T-cell (primary cell): ENCODE measurements at regions not wholly inside any gene's neighbourhood (a gene's known extent, or its start where the extent isn't known, plus 50 kb on each side); places are given as distances from the start of the nearest gene placed in this dataset.
A peak's percentile ranks its signal among the peaks of the same experiment; 100 is the strongest.

Experiments
- ATAC-seq, 4 experiments: fragments of 200-7000 bp in 3 of 4; fragments of 150-1000 bp in 1 of 4; cut with Tn5 transposase; replicated peaks in 1 of 4; 1 replicate in 3 of 4; 2 replicates in 1 of 4; pipeline ENCODE4 v1.10.0; 2021; ENCODE audit warnings: moderate library complexity in 3 of 4, mild to moderate bottlenecking in 2 of 4, moderate number of reproducible peaks in 1 of 4
- CTCF ChIA-PET, 2 donors: fragments of 300-600 bp; sonication (Branson Sonifier 250); formaldehyde crosslinking; loops; one replicate each; lab custom pipeline; 2022; ENCODE audit warnings: antibody characterized with exemption in 2 of 2; lab: Charles Lee
- POLR2A ChIA-PET, 2 donors: fragments of 300-600 bp; sonication (Branson Sonifier 250); formaldehyde crosslinking; loops; one replicate each; lab custom pipeline; 2022; ENCODE audit warnings: antibody characterized with exemption in 2 of 2; lab: Charles Lee
- DNase-seq, 35 experiments: peaks; one replicate each; pipeline versions ENCODE4 v3.0.0 to v3.0.0-alpha.2; 2013 to 2023
- H3K27ac ChIP-seq: one replicate; pipeline ENCODE4 v1.5.1; 2013; ENCODE audit warnings: low read length
- H3K27me3 ChIP-seq, 2 experiments: replicated peaks in 1 of 2; 1 replicate in 1 of 2; 2 replicates in 1 of 2; pipeline versions ENCODE4 v1.6.1 to v1.7.0; 2013; ENCODE audit warnings: low read length in 1 of 2, mixed read lengths in 1 of 2; ENCODE audit not compliant: control insufficient read depth in 2 of 2, insufficient read depth in 2 of 2; ENCODE audit errors: extremely low read depth in 1 of 2
- H3K36me3 ChIP-seq, 2 donors: 1 replicate in 1 of 2; 2 replicates in 1 of 2; pipeline versions ENCODE4 v1.6.1 to v1.7.0; 2013; ENCODE audit warnings: low read length in 1 of 2; ENCODE audit not compliant: control insufficient read depth in 2 of 2, insufficient read depth in 1 of 2; ENCODE audit errors: extremely low read depth in 1 of 2
- H3K4me1 ChIP-seq, 2 experiments: 1 replicate in 1 of 2; 2 replicates in 1 of 2; pipeline versions ENCODE4 v1.6.1 to v1.7.0; 2013; ENCODE audit warnings: low read length in 2 of 2, mixed read lengths in 1 of 2; ENCODE audit not compliant: insufficient read depth in 2 of 2, control insufficient read depth in 1 of 2; ENCODE audit errors: extremely low read depth in 1 of 2
- H3K4me3 ChIP-seq, 2 donors: 1 replicate in 1 of 2; 2 replicates in 1 of 2; pipeline versions ENCODE4 v1.5.1 to v1.7.0; 2013; ENCODE audit warnings: mild to moderate bottlenecking in 2 of 2, low read length in 1 of 2, moderate library complexity in 1 of 2; ENCODE audit not compliant: control insufficient read depth in 1 of 2; ENCODE audit errors: extremely low read depth in 1 of 2
- H3K9me3 ChIP-seq: 2 replicates; pipeline ENCODE4 v1.7.0; 2013
- H3K27ac Mint-ChIP-seq, 2 donors: one replicate each; pipeline ENCODE4 v1.8.0; 2020 to 2021; ENCODE audit warnings: mild to moderate bottlenecking in 2 of 2, mixed read lengths in 2 of 2
- H3K27me3 Mint-ChIP-seq, 2 donors: one replicate each; pipeline ENCODE4 v1.8.0; 2021 to 2022; ENCODE audit warnings: mixed read lengths in 2 of 2
- H3K36me3 Mint-ChIP-seq: one replicate; pipeline ENCODE4 v1.8.0; 2021; ENCODE audit warnings: mixed read lengths
- H3K4me1 Mint-ChIP-seq, 3 donors: one replicate each; pipeline ENCODE4 v1.8.0; 2020 to 2022; ENCODE audit warnings: mixed read lengths in 3 of 3, mild to moderate bottlenecking in 1 of 3
- H3K4me3 Mint-ChIP-seq, 3 donors: one replicate each; pipeline ENCODE4 v1.8.0; 2020 to 2022; ENCODE audit warnings: mild to moderate bottlenecking in 3 of 3, mixed read lengths in 3 of 3, moderate library complexity in 3 of 3
- H3K9me3 Mint-ChIP-seq, 3 donors: one replicate each; pipeline ENCODE4 v1.8.0; 2020 to 2022; ENCODE audit warnings: mixed read lengths in 3 of 3
- WGBS: methylation state at CpG from one replicate; pipeline ENCODE4 v1.1.5; 2013; ENCODE audit warnings: missing lambda C conversion rate; ENCODE audit not compliant: insufficient coverage; 5-methylcytosine and 5-hydroxymethylcytosine counted together

- Histone ChIP-seq H3K4me3 (no peak overlapping the region), H3K4me1 (peaks cover 17 to 35% of the 10 kb centered on the region in 2 experiments), H3K27me3 (peaks cover 0 to 20% of the 10 kb centered on the region in 2 experiments), H3K27ac (no peak overlapping the region), H3K9me3 (no peaks in the 10 kb centered on the region), H3K36me3 (no peaks in the 10 kb centered on the region)
- no peak for ATAC-seq
- ChIA-PET CTCF (no interaction called here), POLR2A (no interaction called here)
- H3K27ac Mint-ChIP-seq = no peak overlapping the region
- 90% methylated on average over 8 of the region's 11 CpGs for WGBS
- H3K4me3 Mint-ChIP-seq = no peak overlapping the region
- H3K36me3 Mint-ChIP-seq = no peaks in the 10 kb centered on the region
- DNase-seq = peak in 1 of 35 experiments; percentile 14
- H3K4me1 Mint-ChIP-seq = peaks cover 26 to 66% (median 40%) of the 10 kb centered on the region in 3 donors
- no peaks in the 10 kb centered on the region for H3K27me3 Mint-ChIP-seq
- H3K9me3 Mint-ChIP-seq = no peaks in the 10 kb centered on the region
These were observed 144.0 kb upstream of the TLE3 start for GRCh38 chr15:70241561-70242320.

GRCh38 chr15:70240820-70241430 lies 143.2 kb upstream of the TLE3 start:
- POLR2A ChIA-PET = no interaction called here
- H3K4me1 ChIP-seq = peaks cover 15 to 27% of the 10 kb centered on the region in 2 experiments
- Mint-ChIP-seq H3K4me3 (no peak overlapping the region), H3K27ac (no peak overlapping the region), H3K4me1 (peaks cover 24 to 61% (median 34%) of the 10 kb centered on the region in 3 donors), H3K9me3 (no peaks in the 10 kb centered on the region), H3K36me3 (no peaks in the 10 kb centered on the region), H3K27me3 (no peaks in the 10 kb centered on the region)
- no peak overlapping the region for H3K4me3 ChIP-seq
- H3K27me3 ChIP-seq = peaks cover 0 to 20% of the 10 kb centered on the region in 2 experiments
- 95% methylated on average over 6 of the region's 12 CpGs for WGBS
- DNase-seq (peak in 1 of 35 experiments; percentile 1), ATAC-seq (no peak)
- no peaks in the 10 kb centered on the region for H3K36me3 ChIP-seq
- CTCF ChIA-PET = no interaction called here
- H3K9me3 ChIP-seq = no peaks in the 10 kb centered on the region
- no peak overlapping the region for H3K27ac ChIP-seq

GRCh38 chr15:70240082-70240481 lies 142.4 kb upstream of the TLE3 start:
- peaks cover 16 to 25% of the 10 kb centered on the region in 2 experiments for H3K4me1 ChIP-seq
- H3K36me3 ChIP-seq = no peaks in the 10 kb centered on the region
- no peak overlapping the region for H3K4me3 Mint-ChIP-seq
- ChIA-PET POLR2A (no interaction called here), CTCF (no interaction called here)
- H3K36me3 Mint-ChIP-seq = no peaks in the 10 kb centered on the region
- H3K27me3 Mint-ChIP-seq = peaks cover 0 to 2% of the 10 kb centered on the region in 2 donors
- no peak overlapping the region for H3K27ac ChIP-seq
- 70% methylated on average over 2 of the region's 4 CpGs for WGBS
- H3K9me3 Mint-ChIP-seq = no peaks in the 10 kb centered on the region
- peaks cover 26 to 56% (median 29%) of the 10 kb centered on the region in 3 donors for H3K4me1 Mint-ChIP-seq
- H3K9me3 ChIP-seq = no peaks in the 10 kb centered on the region
- no peak overlapping the region for H3K27ac Mint-ChIP-seq
- H3K27me3 ChIP-seq = peaks cover 0 to 20% of the 10 kb centered on the region in 2 experiments
- no peak overlapping the region for H3K4me3 ChIP-seq
- ATAC-seq = peak in 1 of 4 experiments; percentile 35
- no peak for DNase-seq

- ChIA-PET CTCF (no interaction called here), POLR2A (no interaction called here)
- H3K27ac ChIP-seq = no peak overlapping the region
- Mint-ChIP-seq H3K4me3 (no peak overlapping the region), H3K9me3 (no peaks in the 10 kb centered on the region), H3K27me3 (peaks cover 0 to 4% of the 10 kb centered on the region in 2 donors), H3K4me1 (peaks cover 35 to 57% (median 38%) of the 10 kb centered on the region in 3 donors), H3K27ac (no peak overlapping the region), H3K36me3 (no peaks in the 10 kb centered on the region)
- no peaks in the 10 kb centered on the region for H3K36me3 ChIP-seq
- ATAC-seq = no peak
- no peaks in the 10 kb centered on the region for H3K9me3 ChIP-seq
- no peak for DNase-seq
- peaks cover 0 to 16% of the 10 kb centered on the region in 2 experiments for H3K27me3 ChIP-seq
- 100% methylated on average over 3 of the region's 3 CpGs for WGBS
- H3K4me3 ChIP-seq = no peak overlapping the region
- H3K4me1 ChIP-seq = peaks cover 23 to 26% of the 10 kb centered on the region in 2 experiments
These were observed 141.2 kb upstream of the TLE3 start for GRCh38 chr15:70238917-70239316.

DNA sequence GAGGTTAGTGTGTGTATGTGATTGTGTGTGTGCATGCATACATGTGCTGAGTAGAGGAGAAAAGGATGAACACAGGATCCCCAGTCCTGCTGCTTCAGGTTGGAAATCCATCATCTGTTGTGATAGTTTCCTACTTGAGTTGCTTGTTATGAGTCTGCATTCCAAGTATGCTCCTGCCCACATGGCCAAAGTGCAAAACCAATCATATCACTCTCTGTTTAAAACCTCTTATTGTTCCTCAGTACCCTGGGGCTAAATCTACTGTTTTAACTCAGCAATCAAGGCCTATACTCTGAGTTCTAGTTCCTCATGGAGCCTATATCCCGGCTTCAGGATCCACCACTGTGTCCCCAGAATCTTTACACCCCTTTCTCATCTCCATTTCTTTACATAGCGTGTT lies 139.9 kb upstream of the TLE3 start:
- Mint-ChIP-seq H3K27me3 (peaks cover 0 to 4% of the 10 kb centered on the region in 2 donors), H3K9me3 (peaks cover 0 to 6% (median 0%) of the 10 kb centered on the region in 3 donors), H3K27ac (no peak overlapping the region), H3K4me3 (no peak overlapping the region), H3K4me1 (peaks cover 22 to 44% (median 26%) of the 10 kb centered on the region in 3 donors), H3K36me3 (no peaks in the 10 kb centered on the region)
- Histone ChIP-seq H3K27me3 (peaks cover 0 to 6% of the 10 kb centered on the region in 2 experiments), H3K4me3 (no peak overlapping the region), H3K9me3 (no peaks in the 10 kb centered on the region), H3K4me1 (peaks cover 13% of the 10 kb centered on the region in 2 experiments), H3K36me3 (no peaks in the 10 kb centered on the region), H3K27ac (no peak overlapping the region)
- DNase-seq = peak in 1 of 35 experiments; percentile 2
- ChIA-PET POLR2A (no interaction called here), CTCF (interaction anchor here in 1 of 2 donors (0.6 kb wide), 1 partner anchor 38 kb away, joined by 4 read pairs; no protein-coding TSS in a partner anchor)
- ATAC-seq = no peak
- 93% methylated on average over 2 of the region's 2 CpGs for WGBS

- Mint-ChIP-seq H3K9me3 (peaks cover 7 to 17% (median 9%) of the 10 kb centered on the region in 3 donors), H3K27me3 (peaks cover 0 to 4% of the 10 kb centered on the region in 2 donors), H3K4me1 (peaks cover 15 to 35% (median 17%) of the 10 kb centered on the region in 3 donors), H3K36me3 (peaks cover 11% of the 10 kb centered on the region), H3K27ac (no peak overlapping the region), H3K4me3 (no peak overlapping the region)
- no peak for ATAC-seq
- Histone ChIP-seq H3K36me3 (no peaks in the 10 kb centered on the region), H3K4me1 (peaks cover 5 to 10% of the 10 kb centered on the region in 2 experiments), H3K9me3 (peaks cover 2% of the 10 kb centered on the region), H3K27me3 (no peaks in the 10 kb centered on the region), H3K4me3 (no peak overlapping the region), H3K27ac (no peak overlapping the region)
- ChIA-PET POLR2A (no interaction called here), CTCF (no interaction called here)
- peak in 1 of 35 experiments; percentile 10 for DNase-seq
- WGBS = 100% methylated on average over 1 of the region's 5 CpGs
These were observed 138.8 kb upstream of the TLE3 start for GRCh38 chr15:70236341-70237086.
